ENCODE measurements at regions not wholly inside any gene's neighbourhood (a gene's known extent, or its start where the extent isn't known, plus 50 kb on each side); places are given as distances from the start of the nearest gene placed in this dataset.
A peak's percentile ranks its signal among the peaks of the same experiment; 100 is the strongest.

DNA sequence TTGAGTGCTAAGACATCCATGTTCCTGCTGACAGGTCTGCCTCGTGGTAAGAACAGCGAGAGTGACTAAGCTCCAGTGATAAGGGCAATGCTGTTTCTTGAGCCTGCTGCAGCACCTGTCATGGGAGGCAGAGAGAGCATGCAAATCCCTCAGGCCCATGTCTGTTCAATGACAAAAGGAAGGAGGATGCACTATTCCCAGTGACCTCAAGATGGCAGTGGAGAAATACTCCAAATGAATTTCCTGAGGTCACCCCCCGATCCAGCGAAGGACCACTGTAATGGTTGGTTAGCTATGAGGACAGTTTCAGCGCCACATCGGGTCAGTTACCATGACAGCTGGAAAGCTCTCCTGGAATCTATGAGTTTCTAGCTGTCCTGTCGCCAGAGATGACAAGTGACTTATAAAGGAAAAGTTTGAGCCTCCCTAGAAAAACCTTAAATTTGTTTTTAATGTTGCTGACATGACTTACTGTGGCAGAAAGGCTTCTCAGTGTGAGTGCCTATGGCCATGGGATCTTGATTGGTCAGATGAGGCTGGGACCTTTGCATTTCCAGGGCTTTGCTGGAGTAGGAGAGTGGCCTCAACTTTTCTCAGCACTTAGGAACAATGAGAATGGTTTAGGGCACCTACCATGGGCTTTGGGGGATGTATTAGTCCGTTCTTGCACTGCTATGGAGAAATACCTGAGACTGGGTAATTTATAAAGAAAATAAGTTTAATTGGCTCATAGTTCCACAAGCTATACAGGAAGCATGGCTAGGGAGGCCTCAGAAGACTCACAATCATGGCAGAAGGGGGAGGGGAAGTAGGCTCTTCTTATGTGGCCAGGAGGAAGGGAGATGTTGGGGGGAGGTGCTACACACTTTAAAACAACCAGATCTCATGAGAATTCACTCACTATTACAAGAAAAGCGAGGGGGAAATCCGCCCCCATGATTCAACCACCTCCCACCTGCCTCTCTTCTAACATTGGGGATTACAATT lies 88.0 kb upstream of the TMEM260 start:
- DNase-seq (ENCODE audit: low read depth), result no peak
- no peak overlapping the region for H3K4me3 ChIP-seq (ENCODE audit: control insufficient read depth, low read depth, low read length)
- TF ChIP-seq, protein P1, sequence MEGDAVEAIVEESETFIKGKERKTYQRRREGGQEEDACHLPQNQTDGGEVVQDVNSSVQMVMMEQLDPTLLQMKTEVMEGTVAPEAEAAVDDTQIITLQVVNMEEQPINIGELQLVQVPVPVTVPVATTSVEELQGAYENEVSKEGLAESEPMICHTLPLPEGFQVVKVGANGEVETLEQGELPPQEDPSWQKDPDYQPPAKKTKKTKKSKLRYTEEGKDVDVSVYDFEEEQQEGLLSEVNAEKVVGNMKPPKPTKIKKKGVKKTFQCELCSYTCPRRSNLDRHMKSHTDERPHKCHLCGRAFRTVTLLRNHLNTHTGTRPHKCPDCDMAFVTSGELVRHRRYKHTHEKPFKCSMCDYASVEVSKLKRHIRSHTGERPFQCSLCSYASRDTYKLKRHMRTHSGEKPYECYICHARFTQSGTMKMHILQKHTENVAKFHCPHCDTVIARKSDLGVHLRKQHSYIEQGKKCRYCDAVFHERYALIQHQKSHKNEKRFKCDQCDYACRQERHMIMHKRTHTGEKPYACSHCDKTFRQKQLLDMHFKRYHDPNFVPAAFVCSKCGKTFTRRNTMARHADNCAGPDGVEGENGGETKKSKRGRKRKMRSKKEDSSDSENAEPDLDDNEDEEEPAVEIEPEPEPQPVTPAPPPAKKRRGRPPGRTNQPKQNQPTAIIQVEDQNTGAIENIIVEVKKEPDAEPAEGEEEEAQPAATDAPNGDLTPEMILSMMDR (IDR thresholded peaks at IDR 0.05; ENCODE audit: control insufficient read depth, insufficient read depth, low read depth, low read length, missing control alignments), result peak; percentile 73

DNA sequence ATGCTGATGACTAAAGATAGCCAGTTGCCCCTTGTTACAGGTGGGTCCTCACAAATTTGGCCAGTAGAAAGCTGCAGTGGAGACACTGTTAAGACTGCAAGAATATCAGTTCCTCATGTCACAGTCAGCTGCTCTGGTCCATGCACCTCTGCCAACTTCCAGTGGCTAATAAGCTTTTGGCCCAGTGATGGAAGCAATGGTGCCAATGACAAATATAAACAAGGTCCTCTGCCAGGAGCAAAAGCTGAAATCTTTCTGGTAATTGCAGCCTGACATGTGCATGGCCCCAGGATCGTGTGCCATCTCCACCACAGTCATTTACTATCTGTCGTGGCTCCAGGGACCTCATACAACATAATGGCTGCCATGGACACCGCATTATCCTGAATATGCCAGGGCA lies 85.4 kb upstream of the TMEM260 start:
- no peak for DNase-seq (ENCODE audit: low read depth)
- H3K4me3 ChIP-seq (ENCODE audit: control insufficient read depth, low read depth, low read length), result no peak overlapping the region
- TF ChIP-seq, protein P1 (IDR thresholded peaks at IDR 0.05; ENCODE audit: control insufficient read depth, insufficient read depth, low read depth, low read length, missing control alignments), result no peak

DNA sequence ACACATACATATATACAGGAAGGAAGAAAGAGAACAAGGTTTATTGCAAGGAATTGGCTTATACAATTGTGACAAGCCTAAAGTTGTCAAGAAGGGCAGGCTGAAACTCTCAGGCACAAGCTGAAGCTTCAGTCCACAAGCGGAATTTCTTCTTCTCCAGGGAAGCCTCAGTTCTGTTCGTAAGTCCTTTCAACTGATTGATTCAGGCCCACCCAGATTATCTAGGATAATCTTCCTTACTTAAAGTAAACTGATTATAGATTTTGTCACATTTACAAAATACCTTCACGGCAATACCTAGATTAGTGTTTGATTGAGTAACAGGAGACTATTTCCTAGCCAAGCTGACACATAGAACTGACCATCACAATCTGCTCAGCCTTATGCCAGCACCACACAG lies 81.5 kb upstream of the TMEM260 start:
- H3K4me3 ChIP-seq (ENCODE audit: control insufficient read depth, low read depth, low read length), result no peak overlapping the region
- TF ChIP-seq, protein P1 (IDR thresholded peaks at IDR 0.05; ENCODE audit: control insufficient read depth, insufficient read depth, low read depth, low read length, missing control alignments), result no peak
- no peak for DNase-seq (ENCODE audit: low read depth)

DNA sequence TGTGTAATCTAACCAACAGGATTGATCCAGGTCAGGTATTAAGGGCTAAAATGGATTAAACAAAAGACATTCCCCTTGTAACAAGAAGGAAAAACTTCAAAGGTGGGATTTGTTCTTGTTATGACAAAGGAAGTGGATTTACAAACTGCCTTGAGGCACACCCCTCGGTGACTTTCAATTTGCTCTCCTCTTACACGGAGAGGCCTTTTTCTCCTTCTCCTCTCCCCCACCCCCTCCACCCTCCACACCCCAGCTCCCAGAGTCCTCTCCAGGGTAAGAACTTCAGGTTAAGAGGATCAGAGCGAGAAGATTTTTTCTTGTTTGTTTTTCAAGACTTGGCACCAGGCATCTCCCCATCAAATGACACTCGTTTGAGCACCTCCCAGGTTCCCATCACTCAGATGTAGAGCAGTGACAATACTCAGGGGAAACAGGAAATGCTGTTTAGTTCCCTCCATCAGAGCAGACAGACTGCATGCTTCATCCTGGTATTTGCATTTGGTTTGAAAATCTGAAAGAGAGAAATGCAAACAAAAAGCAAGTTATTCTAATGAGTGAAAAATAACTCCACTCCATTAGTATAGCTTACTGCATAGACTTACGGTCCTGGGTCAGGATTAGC lies 77.6 kb upstream of the TMEM260 start:
- DNase-seq (ENCODE audit: low read depth), result no peak
- TF ChIP-seq, protein P1 (IDR thresholded peaks at IDR 0.05; ENCODE audit: control insufficient read depth, insufficient read depth, low read depth, low read length, missing control alignments), result no peak
- no peak overlapping the region for H3K4me3 ChIP-seq (ENCODE audit: control insufficient read depth, low read depth, low read length)

DNA sequence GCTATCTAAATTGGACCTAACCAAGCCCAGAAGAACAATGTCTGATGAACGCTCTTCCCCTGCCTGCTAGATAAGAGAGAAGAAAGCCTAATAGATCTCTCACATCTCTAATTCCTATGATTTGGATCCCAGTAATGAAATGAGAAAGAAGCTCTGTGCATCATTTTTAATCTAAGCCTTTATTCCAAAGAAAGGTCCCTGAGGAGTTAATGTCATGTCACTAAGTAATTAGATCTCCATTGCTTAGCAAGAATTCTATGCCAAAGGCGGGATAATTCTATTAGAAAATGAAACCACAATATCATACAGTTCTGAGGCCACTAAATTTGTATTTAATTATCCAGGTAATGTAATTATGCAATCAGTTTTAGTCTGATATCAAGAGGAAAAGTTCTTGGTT lies 74.2 kb upstream of the TMEM260 start:
- H3K4me3 ChIP-seq (ENCODE audit: control insufficient read depth, low read depth, low read length), result no peak overlapping the region
- DNase-seq (ENCODE audit: low read depth), result no peak
- TF ChIP-seq, protein P1 (IDR thresholded peaks at IDR 0.05; ENCODE audit: control insufficient read depth, insufficient read depth, low read depth, low read length, missing control alignments), result no peak

DNA sequence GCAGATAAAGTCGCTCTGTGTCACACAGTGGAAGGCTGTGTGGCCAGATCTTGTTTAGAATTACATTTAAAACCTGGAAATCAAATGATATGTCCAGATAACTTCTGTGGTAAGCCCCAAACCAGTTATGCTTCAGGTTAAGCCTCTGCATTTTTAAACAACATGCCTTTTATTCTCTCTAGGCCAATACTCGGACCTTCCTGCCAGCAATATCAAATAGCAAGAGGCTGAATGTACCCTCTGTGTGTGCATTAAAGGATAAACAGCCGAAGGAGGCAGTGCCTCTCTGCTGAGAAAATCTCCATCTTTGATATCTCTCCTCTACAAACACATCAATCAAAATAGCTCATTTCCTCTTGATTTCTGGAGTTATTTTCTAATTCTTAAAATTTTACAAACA lies 67.1 kb upstream of the TMEM260 start:
- no peak for DNase-seq (ENCODE audit: low read depth)
- TF ChIP-seq, protein P1 (IDR thresholded peaks at IDR 0.05; ENCODE audit: control insufficient read depth, insufficient read depth, low read depth, low read length, missing control alignments), result no peak
- no peak overlapping the region for H3K4me3 ChIP-seq (ENCODE audit: control insufficient read depth, low read depth, low read length)

Measured in AG09309 (cell line).